ENCODE measurements at regions not wholly inside any gene's neighbourhood (a gene's known extent, or its start where the extent isn't known, plus 50 kb on each side); places are given as distances from the start of the nearest gene placed in this dataset.

- TF ChIP-seq POLR2AphosphoS5 (IDR thresholded peaks at IDR 0.05; ENCODE audit: low read depth) (no peak), CTCF (conservative IDR thresholded peaks at IDR 0.05; ENCODE audit: low read depth in 2 of 2) (no peak), EZH2 (IDR thresholded peaks at IDR 0.05; ENCODE audit: low read depth, unreplicated experiment) (no peak), EZH2phosphoT487 (IDR thresholded peaks at IDR 0.05; ENCODE audit: unreplicated experiment) (no peak), NANOG (IDR thresholded peaks at IDR 0.05; ENCODE audit: borderline replicate concordance) (no peak), STAT1 (IDR thresholded peaks at IDR 0.05; ENCODE audit: unreplicated experiment) (no peak), CREB1 (CRISPR knock-in tag; IDR thresholded peaks at IDR 0.05; ENCODE audit: low read depth) (no peak), ZNF331 (CRISPR knock-in tag; IDR thresholded peaks at IDR 0.05; ENCODE audit: low read depth) (no peak), ZNF114 (CRISPR knock-in tag; IDR thresholded peaks at IDR 0.05) (no peak)
- TF ChIP-seq, protein P1, sequence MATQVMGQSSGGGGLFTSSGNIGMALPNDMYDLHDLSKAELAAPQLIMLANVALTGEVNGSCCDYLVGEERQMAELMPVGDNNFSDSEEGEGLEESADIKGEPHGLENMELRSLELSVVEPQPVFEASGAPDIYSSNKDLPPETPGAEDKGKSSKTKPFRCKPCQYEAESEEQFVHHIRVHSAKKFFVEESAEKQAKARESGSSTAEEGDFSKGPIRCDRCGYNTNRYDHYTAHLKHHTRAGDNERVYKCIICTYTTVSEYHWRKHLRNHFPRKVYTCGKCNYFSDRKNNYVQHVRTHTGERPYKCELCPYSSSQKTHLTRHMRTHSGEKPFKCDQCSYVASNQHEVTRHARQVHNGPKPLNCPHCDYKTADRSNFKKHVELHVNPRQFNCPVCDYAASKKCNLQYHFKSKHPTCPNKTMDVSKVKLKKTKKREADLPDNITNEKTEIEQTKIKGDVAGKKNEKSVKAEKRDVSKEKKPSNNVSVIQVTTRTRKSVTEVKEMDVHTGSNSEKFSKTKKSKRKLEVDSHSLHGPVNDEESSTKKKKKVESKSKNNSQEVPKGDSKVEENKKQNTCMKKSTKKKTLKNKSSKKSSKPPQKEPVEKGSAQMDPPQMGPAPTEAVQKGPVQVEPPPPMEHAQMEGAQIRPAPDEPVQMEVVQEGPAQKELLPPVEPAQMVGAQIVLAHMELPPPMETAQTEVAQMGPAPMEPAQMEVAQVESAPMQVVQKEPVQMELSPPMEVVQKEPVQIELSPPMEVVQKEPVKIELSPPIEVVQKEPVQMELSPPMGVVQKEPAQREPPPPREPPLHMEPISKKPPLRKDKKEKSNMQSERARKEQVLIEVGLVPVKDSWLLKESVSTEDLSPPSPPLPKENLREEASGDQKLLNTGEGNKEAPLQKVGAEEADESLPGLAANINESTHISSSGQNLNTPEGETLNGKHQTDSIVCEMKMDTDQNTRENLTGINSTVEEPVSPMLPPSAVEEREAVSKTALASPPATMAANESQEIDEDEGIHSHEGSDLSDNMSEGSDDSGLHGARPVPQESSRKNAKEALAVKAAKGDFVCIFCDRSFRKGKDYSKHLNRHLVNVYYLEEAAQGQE (IDR thresholded peaks at IDR 0.05; ENCODE audit: unreplicated experiment): no peak
- TF ChIP-seq, protein P2, sequence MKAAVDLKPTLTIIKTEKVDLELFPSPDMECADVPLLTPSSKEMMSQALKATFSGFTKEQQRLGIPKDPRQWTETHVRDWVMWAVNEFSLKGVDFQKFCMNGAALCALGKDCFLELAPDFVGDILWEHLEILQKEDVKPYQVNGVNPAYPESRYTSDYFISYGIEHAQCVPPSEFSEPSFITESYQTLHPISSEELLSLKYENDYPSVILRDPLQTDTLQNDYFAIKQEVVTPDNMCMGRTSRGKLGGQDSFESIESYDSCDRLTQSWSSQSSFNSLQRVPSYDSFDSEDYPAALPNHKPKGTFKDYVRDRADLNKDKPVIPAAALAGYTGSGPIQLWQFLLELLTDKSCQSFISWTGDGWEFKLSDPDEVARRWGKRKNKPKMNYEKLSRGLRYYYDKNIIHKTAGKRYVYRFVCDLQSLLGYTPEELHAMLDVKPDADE (IDR thresholded peaks at IDR 0.05): no peak
- TF ChIP-seq, protein P3, sequence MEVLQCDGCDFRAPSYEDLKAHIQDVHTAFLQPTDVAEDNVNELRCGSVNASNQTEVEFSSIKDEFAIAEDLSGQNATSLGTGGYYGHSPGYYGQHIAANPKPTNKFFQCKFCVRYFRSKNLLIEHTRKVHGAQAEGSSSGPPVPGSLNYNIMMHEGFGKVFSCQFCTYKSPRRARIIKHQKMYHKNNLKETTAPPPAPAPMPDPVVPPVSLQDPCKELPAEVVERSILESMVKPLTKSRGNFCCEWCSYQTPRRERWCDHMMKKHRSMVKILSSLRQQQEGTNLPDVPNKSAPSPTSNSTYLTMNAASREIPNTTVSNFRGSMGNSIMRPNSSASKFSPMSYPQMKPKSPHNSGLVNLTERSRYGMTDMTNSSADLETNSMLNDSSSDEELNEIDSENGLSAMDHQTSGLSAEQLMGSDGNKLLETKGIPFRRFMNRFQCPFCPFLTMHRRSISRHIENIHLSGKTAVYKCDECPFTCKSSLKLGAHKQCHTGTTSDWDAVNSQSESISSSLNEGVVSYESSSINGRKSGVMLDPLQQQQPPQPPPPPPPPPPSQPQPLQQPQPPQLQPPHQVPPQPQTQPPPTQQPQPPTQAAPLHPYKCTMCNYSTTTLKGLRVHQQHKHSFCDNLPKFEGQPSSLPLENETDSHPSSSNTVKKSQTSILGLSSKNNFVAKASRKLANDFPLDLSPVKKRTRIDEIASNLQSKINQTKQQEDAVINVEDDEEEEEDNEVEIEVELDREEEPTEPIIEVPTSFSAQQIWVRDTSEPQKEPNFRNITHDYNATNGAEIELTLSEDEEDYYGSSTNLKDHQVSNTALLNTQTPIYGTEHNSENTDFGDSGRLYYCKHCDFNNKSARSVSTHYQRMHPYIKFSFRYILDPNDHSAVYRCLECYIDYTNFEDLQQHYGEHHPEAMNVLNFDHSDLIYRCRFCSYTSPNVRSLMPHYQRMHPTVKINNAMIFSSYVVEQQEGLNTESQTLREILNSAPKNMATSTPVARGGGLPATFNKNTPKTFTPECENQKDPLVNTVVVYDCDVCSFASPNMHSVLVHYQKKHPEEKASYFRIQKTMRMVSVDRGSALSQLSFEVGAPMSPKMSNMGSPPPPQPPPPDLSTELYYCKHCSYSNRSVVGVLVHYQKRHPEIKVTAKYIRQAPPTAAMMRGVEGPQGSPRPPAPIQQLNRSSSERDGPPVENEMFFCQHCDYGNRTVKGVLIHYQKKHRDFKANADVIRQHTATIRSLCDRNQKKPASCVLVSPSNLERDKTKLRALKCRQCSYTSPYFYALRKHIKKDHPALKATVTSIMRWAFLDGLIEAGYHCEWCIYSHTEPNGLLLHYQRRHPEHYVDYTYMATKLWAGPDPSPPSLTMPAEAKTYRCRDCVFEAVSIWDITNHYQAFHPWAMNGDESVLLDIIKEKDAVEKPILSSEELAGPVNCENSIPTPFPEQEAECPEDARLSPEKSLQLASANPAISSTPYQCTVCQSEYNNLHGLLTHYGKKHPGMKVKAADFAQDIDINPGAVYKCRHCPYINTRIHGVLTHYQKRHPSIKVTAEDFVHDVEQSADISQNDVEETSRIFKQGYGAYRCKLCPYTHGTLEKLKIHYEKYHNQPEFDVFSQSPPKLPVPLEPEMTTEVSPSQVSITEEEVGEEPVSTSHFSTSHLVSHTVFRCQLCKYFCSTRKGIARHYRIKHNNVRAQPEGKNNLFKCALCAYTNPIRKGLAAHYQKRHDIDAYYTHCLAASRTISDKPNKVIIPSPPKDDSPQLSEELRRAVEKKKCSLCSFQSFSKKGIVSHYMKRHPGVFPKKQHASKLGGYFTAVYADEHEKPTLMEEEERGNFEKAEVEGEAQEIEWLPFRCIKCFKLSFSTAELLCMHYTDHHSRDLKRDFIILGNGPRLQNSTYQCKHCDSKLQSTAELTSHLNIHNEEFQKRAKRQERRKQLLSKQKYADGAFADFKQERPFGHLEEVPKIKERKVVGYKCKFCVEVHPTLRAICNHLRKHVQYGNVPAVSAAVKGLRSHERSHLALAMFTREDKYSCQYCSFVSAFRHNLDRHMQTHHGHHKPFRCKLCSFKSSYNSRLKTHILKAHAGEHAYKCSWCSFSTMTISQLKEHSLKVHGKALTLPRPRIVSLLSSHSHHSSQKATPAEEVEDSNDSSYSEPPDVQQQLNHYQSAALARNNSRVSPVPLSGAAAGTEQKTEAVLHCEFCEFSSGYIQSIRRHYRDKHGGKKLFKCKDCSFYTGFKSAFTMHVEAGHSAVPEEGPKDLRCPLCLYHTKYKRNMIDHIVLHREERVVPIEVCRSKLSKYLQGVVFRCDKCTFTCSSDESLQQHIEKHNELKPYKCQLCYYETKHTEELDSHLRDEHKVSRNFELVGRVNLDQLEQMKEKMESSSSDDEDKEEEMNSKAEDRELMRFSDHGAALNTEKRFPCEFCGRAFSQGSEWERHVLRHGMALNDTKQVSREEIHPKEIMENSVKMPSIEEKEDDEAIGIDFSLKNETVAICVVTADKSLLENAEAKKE (CRISPR knock-in tag; IDR thresholded peaks at IDR 0.05): no peak
Observed at GRCh38 chr9:74117151-74117550, 380.0 kb upstream of the RORB start.
